ENCODE measurements at regions not wholly inside any gene's neighbourhood (a gene's known extent, or its start where the extent isn't known, plus 50 kb on each side); places are given as distances from the start of the nearest gene placed in this dataset.
"Not testable (repeated sequence)": the region's sequence is repeated elsewhere in the genome, so short reads cannot be mapped to it uniquely, and the experiment has no call there.

DNA sequence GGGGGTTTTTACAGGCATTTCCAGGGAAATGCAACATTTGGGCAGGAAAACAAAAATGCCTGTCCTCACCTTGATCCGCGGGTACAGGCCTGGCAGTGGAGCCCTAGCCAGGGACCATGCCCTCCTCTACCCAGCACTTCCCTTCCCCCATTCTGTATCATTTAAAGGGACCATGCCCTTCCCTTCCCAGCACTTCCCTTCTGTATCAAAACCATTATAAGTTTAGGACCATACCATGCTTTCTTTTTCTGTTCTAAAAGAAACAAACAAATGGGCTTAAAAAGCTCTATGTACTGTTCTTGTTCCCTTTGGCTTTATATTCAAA, 166.9 kb upstream of the ZNF608 start:
- Histone ChIP-seq H3K4me2 (ENCODE audit: insufficient read depth, low read length) (no peak overlapping the region), H3K9me1 (replicated peaks; ENCODE audit: control insufficient read depth, extremely low read depth, insufficient read depth, low read length) (no peaks in the 10 kb centered on the region), H3K4me3 (replicated peaks in 1 of 3; ENCODE audit: insufficient read depth in 1 of 3, low read depth in 1 of 3, low read length in 3 of 3) (no peak overlapping the region), H4K20me1 (replicated peaks; ENCODE audit: control insufficient read depth, extremely low read depth, insufficient read depth, low read length) (no peaks in the 10 kb centered on the region), H3K36me3 (ENCODE audit: control insufficient read depth in 2 of 2, extremely low read depth in 1 of 2, insufficient read depth in 2 of 2, low read length in 2 of 2) (no peaks in the 10 kb centered on the region), H3K9ac (replicated peaks; ENCODE audit: extremely low read depth, insufficient read depth, low read length) (no peak overlapping the region), H3K27me3 (ENCODE audit: control insufficient read depth in 2 of 2, insufficient read depth in 2 of 2, low read length in 2 of 2) (no peaks in the 10 kb centered on the region), H3K4me1 (ENCODE audit: control insufficient read depth, extremely low read depth, insufficient read depth, low read length) (peaks cover 13% of the 10 kb centered on the region), H3K27ac (ENCODE audit: insufficient read depth, low read depth, low read length) (no peak overlapping the region), H3K9me3 (replicated peaks; ENCODE audit: control insufficient read depth, insufficient read depth, low read length) (no peaks in the 10 kb centered on the region), H3K79me2 (ENCODE audit: control insufficient read depth, insufficient read depth, low read length) (no peaks in the 10 kb centered on the region), H2AFZ (ENCODE audit: low read depth, low read length) (no peak overlapping the region)
- CTCF ChIA-PET = no interaction called here
- intact Hi-C loops (cut with micrococcal nuclease) = no loop called here
- FAIRE-seq = no peak
- DNase-seq (ENCODE audit: low read depth, low spot score) = no peak
- no TSS peak for BruUV-seq (replicated peaks)
- dilution Hi-C loops (cut with MboI; ENCODE audit: extremely low pct_ligation_motif_present, low sequenced_read_pairs) = no loop called here
- TF ChIP-seq FOS (IDR thresholded peaks at IDR 0.05; ENCODE audit: borderline replicate concordance, insufficient read depth, low read length) (no peak), GATA2 (IDR thresholded peaks at IDR 0.05; ENCODE audit: insufficient read depth, insufficient read length, low read depth, low read length) (no peak), POLR2AphosphoS5 (IDR thresholded peaks at IDR 0.05; ENCODE audit: insufficient read depth, low read depth, low read length) (no peak), POLR2A (IDR thresholded peaks at IDR 0.05; ENCODE audit: low read depth, low read length) (no peak), JUN (IDR thresholded peaks at IDR 0.05; ENCODE audit: borderline replicate concordance, insufficient read depth, insufficient read length, low read depth) (no peak), MYC (IDR thresholded peaks at IDR 0.05; ENCODE audit: low read depth, low read length) (no peak), EZH2 (IDR thresholded peaks at IDR 0.05; ENCODE audit: borderline replicate concordance, low read depth, low read length, severe bottlenecking) (no peak)
- TF ChIP-seq, protein P1, sequence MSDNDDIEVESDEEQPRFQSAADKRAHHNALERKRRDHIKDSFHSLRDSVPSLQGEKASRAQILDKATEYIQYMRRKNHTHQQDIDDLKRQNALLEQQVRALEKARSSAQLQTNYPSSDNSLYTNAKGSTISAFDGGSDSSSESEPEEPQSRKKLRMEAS (IDR thresholded peaks at IDR 0.05; ENCODE audit: insufficient read depth, insufficient read length) = no peak
- TF ChIP-seq, protein P2, sequence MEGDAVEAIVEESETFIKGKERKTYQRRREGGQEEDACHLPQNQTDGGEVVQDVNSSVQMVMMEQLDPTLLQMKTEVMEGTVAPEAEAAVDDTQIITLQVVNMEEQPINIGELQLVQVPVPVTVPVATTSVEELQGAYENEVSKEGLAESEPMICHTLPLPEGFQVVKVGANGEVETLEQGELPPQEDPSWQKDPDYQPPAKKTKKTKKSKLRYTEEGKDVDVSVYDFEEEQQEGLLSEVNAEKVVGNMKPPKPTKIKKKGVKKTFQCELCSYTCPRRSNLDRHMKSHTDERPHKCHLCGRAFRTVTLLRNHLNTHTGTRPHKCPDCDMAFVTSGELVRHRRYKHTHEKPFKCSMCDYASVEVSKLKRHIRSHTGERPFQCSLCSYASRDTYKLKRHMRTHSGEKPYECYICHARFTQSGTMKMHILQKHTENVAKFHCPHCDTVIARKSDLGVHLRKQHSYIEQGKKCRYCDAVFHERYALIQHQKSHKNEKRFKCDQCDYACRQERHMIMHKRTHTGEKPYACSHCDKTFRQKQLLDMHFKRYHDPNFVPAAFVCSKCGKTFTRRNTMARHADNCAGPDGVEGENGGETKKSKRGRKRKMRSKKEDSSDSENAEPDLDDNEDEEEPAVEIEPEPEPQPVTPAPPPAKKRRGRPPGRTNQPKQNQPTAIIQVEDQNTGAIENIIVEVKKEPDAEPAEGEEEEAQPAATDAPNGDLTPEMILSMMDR (IDR thresholded peaks at IDR 0.05; ENCODE audit: extremely low read depth in 1 of 2, insufficient read depth in 1 of 2, low read depth in 1 of 2, low read length in 2 of 2) = no peak
- POLR2A ChIA-PET = no interaction called here

DNA sequence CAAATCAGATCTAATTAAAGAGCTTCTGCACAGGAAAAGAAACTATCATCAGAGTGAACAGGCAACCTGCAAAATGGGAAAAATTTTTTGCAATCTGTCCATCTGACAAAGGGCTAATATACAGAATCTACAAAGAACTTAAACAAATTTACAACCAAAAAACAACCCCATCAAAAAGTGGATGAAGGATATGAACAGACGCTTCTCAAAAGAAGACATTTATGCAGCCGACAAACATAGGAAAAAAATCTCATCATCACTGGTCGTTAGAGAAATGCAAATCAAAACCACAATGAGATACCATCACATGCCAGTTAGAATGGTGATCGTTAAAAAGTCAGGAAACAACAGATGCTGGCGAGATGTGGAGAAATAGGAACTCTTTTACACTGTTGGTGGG, 169.9 kb upstream of the ZNF608 start:
- H3K9me1 ChIP-seq (replicated peaks; ENCODE audit: control insufficient read depth, extremely low read depth, insufficient read depth, low read length); H3K4me3 ChIP-seq (replicated peaks in 1 of 3; ENCODE audit: insufficient read depth in 1 of 3, low read depth in 1 of 3, low read length in 3 of 3); BruUV-seq (replicated peaks); DNase-seq (ENCODE audit: low read depth, low spot score); CTCF ChIA-PET; FAIRE-seq; H3K79me2 ChIP-seq (ENCODE audit: control insufficient read depth, insufficient read depth, low read length); H4K20me1 ChIP-seq (replicated peaks; ENCODE audit: control insufficient read depth, extremely low read depth, insufficient read depth, low read length); H3K4me1 ChIP-seq (ENCODE audit: control insufficient read depth, extremely low read depth, insufficient read depth, low read length); dilution Hi-C loops (cut with MboI; ENCODE audit: extremely low pct_ligation_motif_present, low sequenced_read_pairs); H2AFZ ChIP-seq (ENCODE audit: low read depth, low read length); intact Hi-C loops (cut with micrococcal nuclease); H3K36me3 ChIP-seq (ENCODE audit: control insufficient read depth in 2 of 2, extremely low read depth in 1 of 2, insufficient read depth in 2 of 2, low read length in 2 of 2); H3K4me2 ChIP-seq (ENCODE audit: insufficient read depth, low read length); H3K27ac ChIP-seq (ENCODE audit: insufficient read depth, low read depth, low read length); H3K9me3 ChIP-seq (replicated peaks; ENCODE audit: control insufficient read depth, insufficient read depth, low read length); H3K9ac ChIP-seq (replicated peaks; ENCODE audit: extremely low read depth, insufficient read depth, low read length); POLR2A ChIA-PET; H3K27me3 ChIP-seq (ENCODE audit: control insufficient read depth in 2 of 2, insufficient read depth in 2 of 2, low read length in 2 of 2): not testable (repeated sequence)

All from endothelial cell of umbilical vein (primary cell).